HG03097 (cell line): ENCODE measurements at regions not wholly inside any gene's neighbourhood (a gene's known extent, or its start where the extent isn't known, plus 50 kb on each side); places are given as distances from the start of the nearest gene placed in this dataset.

Experiments used
- ATAC-seq: cut with Tn5 transposase; IDR thresholded peaks from one replicate; pipeline ENCODE4 v1.9.1; 2021; ENCODE audit not compliant: unreplicated experiment, low FRiP score

DNA sequence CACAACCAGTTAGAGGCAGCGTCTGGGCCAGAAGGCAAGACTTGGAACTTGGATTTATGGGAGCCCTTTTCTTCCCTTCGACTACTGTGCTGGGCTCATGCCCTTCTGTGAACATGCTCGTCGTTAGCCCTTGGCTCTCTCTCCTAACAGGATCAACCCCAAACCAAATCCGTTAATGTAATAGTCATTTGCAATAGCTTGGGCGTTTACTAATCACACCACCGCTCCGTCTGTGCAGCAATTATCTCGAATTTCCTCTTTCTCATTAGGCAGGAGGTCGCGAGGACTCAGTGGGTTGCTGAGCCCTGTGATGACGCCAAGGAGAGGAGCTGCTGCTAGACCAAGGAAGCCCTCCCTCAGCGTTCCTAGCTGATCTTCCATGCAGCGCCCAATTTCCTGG is 114.7 kb downstream of the ENGASE start:
- ATAC-seq, result no peak

DNA sequence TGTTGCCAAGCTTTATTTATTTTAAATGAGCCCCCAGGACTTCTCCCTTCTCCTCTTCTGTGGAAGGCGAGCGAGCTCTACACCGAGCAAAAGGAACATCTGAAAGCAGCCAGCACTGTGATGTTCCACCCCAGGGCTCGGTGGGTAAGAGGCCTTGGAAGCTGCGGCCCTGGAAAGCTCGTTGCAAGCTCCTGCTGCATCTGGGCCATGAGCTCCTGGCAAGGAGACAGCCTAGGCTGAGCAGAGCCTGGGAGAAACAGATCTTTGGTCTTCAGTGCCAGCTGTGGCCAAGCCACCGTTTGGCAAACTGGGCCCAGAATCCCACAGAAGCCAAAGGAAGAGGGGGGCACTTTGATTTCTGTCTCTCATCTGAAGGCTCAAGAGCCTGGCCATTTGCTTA is 114.1 kb downstream of the ENGASE start:
- no peak for ATAC-seq

GRCh38 chr17:79188048-79188447 is 113.4 kb downstream of the ENGASE start:
- no peak for ATAC-seq

DNA sequence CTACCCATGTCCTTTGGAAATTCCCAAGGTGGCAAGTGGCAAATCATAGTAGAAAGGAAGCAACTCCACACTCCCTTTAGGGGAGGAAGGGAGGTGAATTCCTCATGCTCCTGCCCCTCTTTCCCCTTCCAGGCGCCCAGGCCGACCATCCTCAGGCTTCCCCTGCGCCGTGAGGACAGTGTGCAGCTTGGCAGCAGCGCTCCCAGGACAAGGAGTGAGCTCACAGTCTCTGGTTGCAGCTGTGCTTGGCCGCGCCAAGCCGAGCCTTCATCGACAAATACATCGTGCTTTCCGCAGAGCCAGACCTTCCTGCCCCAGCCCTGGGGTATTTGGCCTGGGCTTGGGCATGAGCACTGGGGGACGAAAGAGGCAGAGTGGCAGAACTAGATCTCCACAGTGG is 112.6 kb downstream of the ENGASE start:
- ATAC-seq, result no peak

- no peak for ATAC-seq
Observed at GRCh38 chr17:79186406-79186805, 111.8 kb downstream of the ENGASE start.

DNA sequence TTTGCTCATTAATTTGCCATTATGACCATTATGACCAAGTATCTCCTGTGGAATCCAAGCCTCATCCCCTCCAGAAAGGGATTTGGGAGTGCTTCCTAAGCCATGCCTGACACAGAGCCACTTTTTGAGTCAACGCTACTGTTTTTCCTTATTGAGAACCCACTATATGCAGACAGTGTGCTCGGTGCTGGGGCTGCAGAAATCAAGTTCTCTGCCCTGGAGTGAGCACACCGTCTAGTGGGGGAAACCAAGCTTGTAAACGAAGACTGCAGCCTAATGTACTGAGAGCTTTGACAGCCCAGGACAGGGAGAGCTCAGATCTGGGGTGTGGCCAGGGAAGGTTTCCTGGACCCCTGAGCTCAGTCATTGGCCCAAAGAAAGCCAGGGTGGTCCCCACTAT is 111.0 kb downstream of the ENGASE start:
- ATAC-seq, result no peak

DNA sequence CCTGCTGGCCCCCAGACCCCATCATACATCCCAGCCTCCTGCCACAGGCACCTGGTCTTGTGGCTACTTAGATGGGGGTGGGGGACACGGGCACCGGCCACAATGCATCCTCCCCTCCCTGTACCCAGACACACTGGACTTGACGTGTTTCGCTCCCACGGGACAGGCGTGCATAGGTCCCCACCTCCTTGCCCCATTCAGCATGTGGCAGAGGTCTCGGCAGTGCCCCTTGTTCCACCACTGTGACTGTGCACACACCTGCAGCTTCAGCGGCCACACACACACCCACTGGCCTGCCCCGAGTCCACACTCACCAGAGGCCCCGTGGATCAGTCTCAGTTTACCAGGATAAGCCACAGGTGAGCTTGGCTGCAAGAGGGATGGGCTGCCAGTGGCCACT is 109.6 kb downstream of the ENGASE start:
- no peak for ATAC-seq

GRCh38 chr17:79183293-79184158 is 108.9 kb downstream of the ENGASE start:
- ATAC-seq, result no peak

DNA sequence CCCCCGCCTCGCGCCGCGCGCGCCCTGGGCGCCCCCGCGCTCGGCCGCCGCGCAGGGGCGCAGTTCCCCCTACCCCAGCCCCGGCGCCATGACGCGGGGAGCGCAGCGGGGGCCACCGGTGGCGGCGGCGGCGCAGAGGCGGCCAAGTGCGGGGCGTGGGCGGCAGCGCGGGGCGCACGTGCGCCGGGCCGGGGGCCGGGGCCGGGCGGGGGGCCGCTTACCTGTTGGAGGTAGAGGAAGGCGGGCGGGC is 108.3 kb downstream of the ENGASE start:
- ATAC-seq, result no peak

DNA sequence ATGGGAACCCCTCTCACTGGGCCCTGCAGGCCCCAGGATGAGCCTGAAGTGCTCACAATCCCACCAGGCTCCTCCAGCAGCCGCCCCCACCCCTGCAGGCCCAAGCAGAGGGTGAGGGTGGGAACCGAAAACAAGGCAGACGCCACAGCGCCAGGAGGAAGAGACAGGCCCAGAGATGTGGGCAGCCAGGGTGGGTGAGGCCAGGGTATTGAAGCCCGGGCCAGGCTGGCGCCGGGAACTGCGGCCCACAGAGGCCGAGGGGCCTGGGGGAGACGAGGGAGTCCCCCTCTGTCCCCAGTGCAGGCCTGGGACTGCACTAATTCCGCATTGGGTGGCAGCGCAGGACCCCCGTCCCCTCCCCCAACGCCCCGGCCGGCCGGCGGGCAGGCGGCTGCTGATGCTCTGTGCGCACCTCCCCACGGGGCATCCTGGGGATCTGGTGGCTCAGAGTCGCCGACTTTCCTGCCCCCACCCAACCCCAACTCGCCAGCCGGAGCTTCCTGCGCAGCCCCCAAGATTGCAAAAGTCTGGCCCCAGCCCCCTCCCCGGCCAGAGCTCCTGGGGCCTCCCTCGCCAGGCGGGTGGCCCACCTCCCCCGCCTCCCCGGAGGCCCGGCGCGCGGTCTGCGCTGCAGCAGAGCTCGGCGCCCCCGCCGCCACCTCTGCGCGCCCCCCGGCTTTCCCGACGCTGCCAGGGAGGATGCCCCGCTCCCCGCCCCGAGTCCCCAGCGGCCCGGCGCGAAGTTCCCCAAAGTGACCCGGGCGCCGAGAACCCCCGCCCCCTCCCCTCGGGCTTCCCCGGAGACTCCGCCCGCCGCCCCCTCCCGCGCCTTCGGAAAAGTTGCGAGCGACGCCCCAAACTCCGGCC is 107.8 kb downstream of the ENGASE start:
- ATAC-seq, result no peak

DNA sequence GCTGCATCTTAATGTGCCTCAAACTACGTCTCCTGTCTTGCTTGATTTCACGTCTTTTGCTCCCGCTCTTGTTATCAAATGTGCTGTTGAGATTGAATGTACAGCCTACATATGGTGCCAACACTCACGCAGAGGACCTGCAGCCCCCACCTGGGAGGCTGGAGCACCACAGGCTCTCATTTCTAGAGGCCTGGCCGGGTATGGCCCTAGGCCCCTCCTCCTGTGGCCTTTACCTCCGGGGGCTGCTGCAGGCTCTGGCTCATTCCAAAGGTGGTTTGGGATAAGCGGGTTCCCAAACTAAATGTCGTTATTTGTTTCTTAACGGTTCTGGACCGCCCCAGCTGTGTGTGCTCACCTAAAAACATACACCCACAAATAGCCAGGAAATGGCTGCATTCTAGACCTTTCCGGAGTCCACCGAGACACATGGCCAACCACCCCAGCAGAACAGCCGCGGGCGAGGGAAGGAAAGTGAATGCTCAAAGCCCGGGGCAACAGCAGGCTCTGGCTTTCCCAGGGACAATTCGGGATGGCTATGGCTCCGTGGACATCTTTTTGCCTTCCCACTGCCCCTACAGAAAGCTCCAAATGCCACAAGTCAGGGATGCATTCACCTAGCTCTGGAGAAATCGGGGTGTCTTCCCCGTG is 105.9 kb downstream of the ENGASE start:
- no peak for ATAC-seq

DNA sequence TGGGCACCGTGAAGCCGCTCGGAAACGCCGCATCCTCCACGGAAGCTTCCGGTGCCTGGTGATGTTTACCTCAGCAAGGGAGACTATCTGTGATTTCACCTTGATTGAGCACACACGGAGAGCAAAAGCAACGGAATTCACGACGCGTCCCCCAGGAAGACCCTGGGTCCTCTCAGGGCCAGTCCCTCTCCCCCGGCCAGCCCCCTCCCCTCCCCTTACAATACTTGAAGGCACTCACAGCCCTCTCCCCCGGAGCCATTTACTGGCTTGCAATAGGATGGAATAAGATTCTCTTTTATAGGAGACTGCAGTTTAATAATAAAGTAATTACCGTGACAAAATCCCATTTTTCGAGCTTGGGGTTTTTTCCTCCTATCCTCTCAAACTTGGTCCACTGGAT is 104.7 kb downstream of the ENGASE start:
- no peak for ATAC-seq

GRCh38 chr17:79177877-79178276 is 103.3 kb downstream of the ENGASE start:
- no peak for ATAC-seq

DNA sequence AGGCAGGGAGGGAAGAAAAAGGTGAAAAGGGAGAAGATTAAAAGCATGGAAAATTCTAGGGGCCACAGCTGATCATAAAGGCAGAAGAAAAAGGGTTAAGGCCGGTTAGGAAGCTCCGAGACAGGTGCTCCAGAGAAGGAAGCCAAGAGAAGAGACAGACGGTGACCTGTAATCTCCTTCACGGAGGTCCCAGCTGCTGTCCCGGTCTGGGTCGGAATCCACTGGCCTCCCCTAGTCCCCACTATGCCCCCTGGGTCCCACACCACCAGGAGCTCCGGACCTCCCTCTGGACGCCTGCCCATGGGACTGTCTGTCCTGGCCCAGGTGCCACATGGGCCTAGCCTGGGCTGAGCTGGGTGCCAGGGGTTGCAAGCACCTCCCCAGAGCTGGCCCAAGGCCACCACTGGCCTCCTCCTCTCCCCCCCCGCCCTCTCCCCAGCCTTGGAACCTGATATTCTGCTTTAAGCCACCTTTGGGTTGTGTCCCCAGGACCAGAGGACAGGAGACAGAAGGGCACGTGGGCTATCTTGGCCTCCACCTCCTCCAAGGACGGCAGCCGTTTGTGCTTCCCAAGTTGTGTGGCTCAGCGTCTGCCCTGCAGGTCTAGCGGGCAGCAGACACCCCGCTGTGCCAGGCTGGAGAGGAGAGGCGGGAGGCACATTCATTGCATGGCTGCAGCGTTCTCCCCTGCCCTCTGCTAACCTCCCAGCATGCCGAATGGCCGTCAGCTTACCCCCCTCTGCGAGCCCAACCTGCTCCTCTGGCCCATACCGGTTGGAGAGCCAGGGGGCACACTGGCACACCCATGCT is 102.4 kb downstream of the ENGASE start:
- ATAC-seq, result no peak

DNA sequence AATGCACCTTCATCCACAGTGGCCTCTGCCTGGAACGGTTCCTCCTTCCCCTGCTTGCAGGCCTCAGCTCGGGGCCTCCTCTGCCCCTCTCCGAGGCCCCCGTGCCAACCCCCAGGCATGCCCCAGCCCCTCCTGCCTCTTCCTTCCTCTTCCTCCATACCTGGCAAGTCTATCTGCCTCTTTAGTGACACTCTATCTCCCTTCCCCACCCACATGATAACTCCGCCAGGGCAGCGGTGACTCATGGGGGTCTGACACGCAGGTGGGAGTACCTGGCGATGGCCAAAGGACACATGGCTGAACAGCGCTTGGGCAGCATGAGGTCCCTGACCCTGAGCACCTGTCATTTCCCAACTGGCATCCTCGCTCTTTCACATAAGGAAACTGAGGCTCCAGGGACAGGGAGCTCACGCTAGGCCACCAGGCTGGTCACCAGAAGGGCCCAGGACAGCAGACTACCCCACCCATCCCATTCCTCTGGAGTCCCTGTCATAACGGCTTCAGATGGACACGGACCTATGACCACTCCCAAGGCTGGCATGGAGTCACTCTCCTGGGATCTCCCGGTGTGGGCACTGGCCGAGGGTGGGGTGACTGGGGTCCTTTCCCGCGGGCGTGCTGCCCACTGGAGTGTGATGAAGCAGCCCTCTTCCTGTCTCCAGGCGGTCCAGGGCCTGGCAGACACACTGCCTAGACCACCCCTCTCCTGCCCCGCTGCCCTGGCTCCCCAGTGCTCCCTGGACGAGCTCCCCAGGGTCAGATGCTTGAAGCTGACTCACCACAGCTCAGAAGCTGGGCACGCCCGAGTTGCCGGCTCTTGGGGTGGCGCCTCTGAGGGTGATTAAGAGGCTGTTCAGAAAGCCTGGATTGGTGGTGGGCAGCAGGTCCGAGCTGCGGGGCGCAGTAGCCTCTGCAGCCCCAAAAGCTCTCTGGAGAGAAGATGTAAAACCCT is 100.6 kb downstream of the ENGASE start:
- no peak for ATAC-seq

DNA sequence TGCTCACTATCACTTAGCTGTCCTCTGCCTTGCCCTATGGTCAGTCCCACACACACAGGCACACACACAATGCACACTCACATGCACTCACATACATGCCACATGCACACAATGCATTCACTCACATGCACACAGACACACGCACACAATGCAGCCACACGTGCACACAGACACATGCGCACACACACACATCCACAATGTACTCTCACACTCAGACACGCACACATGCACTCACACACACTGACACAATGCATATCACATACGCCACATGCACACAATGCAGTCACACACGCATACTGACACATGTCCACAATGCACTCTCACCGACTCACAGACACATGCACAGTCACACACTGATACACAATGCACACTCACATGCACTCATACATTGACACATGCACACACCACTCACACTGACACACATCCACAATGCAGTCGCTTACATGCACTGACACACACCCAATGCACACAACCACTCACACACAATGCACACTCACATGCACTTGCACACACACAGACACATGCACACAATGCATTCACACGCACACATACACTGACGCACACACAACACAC is 99.7 kb downstream of the ENGASE start:
- ATAC-seq, result no peak

DNA sequence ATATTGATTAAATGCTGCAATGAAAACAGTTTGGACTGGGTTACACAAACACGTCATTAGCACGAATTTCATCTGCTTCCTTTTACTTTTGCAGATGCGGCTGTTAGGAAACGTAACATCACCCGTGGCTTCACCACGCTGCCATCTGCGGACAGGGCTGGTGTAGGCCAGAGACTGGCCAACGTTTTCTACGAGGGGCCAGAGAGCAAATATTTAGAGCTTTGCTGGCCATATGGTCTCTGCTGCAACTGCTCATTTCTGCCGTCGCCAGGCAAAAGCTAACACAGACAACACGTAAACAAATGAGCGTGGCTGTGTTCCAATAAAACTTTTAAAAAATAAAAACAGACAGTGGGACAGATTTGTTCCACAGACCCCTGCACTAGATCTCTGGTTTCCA is 96.6 kb downstream of the ENGASE start:
- no peak for ATAC-seq

DNA sequence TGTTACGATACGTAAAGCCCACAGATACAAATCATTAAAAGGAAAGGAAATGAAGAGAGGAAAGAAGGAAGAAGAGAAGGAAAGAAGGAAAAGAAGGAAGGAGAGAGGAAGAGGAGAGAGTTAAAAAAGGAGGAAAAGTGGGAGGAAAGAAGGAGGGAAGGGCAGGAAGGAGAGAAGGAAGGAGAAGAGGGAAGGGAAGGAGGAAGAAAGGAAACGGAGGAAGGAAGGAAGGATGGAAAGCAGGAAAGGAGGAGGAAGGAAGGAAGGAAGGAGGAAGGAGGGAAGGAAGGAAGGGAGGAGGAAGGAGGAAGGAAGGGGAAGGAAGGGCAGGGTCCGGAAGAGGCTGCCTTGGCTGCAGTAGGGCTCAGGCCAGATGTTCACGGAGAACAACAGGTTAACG is 95.2 kb downstream of the ENGASE start:
- ATAC-seq, result no peak

DNA sequence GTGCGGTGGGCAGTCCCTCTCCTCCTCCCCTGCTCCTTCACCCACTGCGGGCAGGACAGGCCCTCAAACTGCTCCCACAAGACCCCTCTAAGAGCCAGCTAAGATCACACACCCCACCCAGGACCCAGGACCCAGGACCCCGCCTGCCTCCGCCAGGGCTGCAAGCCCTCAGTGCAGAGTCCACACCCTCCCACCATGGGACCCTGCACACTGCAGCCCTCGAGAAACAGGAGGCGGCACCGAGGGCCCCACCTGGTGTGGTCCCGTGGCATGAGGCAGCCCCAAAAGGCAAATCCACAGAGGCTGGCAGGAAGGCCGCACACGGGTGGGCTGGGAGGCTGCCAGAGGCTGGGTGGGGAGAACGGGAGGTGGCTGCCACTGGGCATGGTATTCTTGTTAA is 94.7 kb downstream of the ENGASE start:
- no peak for ATAC-seq
